ENCODE measurements at regions not wholly inside any gene's neighbourhood (a gene's known extent, or its start where the extent isn't known, plus 50 kb on each side); places are given as distances from the start of the nearest gene placed in this dataset.

GRCh38 chr12:78793982-78794381, 70.6 kb upstream of the SYT1 start:
- Histone ChIP-seq H3K4me3 (no peak overlapping the region), H3K9me3 (no peaks in the 10 kb centered on the region), H3K4me1 (no peaks in the 10 kb centered on the region), H3K36me3 (replicated peaks) (no peaks in the 10 kb centered on the region), H3K27me3 (ENCODE audit: low read depth) (no peaks in the 10 kb centered on the region)
- in situ Hi-C loops (cut with MboI; ENCODE audit: low sequenced_read_pairs): no loop called here
- DNase-seq (ENCODE audit: low spot score in 2 of 2): no peak

- Histone ChIP-seq H3K36me3 (replicated peaks) (no peaks in the 10 kb centered on the region), H3K4me1 (no peaks in the 10 kb centered on the region; the same call in 1 of the 2 replicates), H3K4me3 (no peak overlapping the region), H3K9me3 (no peaks in the 10 kb centered on the region), H3K27me3 (ENCODE audit: low read depth) (no peaks in the 10 kb centered on the region)
- in situ Hi-C loops (cut with MboI; ENCODE audit: low sequenced_read_pairs): no loop called here
- no peak for DNase-seq (ENCODE audit: low spot score in 2 of 2)
These were observed 68.6 kb upstream of the SYT1 start for GRCh38 chr12:78795934-78796445.

GRCh38 chr12:78797196-78797931, 67.2 kb upstream of the SYT1 start:
- no peaks in the 10 kb centered on the region for H3K9me3 ChIP-seq
- H3K36me3 ChIP-seq (replicated peaks): no peaks in the 10 kb centered on the region
- in situ Hi-C loops (cut with MboI; ENCODE audit: low sequenced_read_pairs): no loop called here
- DNase-seq (ENCODE audit: low spot score in 2 of 2): no peak
- no peak overlapping the region for H3K4me3 ChIP-seq
- H3K27me3 ChIP-seq (ENCODE audit: low read depth): no peaks in the 10 kb centered on the region
- H3K4me1 ChIP-seq: no peaks in the 10 kb centered on the region; the same call in 1 of the 2 replicates

GRCh38 chr12:78799649-78800048, 64.9 kb upstream of the SYT1 start:
- DNase-seq (ENCODE audit: low spot score in 2 of 2): no peak
- in situ Hi-C loops (cut with MboI; ENCODE audit: low sequenced_read_pairs): no loop called here

GRCh38 chr12:78802593-78802992, 62.0 kb upstream of the SYT1 start:
- no peaks in the 10 kb centered on the region for H3K9me3 ChIP-seq
- no peaks in the 10 kb centered on the region; the same call in 1 of the 2 replicates for H3K4me1 ChIP-seq
- in situ Hi-C loops (cut with MboI; ENCODE audit: low sequenced_read_pairs): no loop called here
- DNase-seq (ENCODE audit: low spot score in 2 of 2): no peak
- H3K4me3 ChIP-seq: no peak overlapping the region
- H3K36me3 ChIP-seq (replicated peaks): no peaks in the 10 kb centered on the region
- no peaks in the 10 kb centered on the region for H3K27me3 ChIP-seq (ENCODE audit: low read depth)

More at GRCh38 chr12:78799649-78800048, 64.9 kb upstream of the SYT1 start:
- no peak overlapping the region for H3K4me3 ChIP-seq
- H3K4me1 ChIP-seq: no peaks in the 10 kb centered on the region; the same call in 1 of the 2 replicates
- no peaks in the 10 kb centered on the region for H3K9me3 ChIP-seq
- no peaks in the 10 kb centered on the region for H3K27me3 ChIP-seq (ENCODE audit: low read depth)
- no peaks in the 10 kb centered on the region for H3K36me3 ChIP-seq (replicated peaks)

- H3K4me3 ChIP-seq: no peak overlapping the region
- DNase-seq (ENCODE audit: low spot score in 2 of 2): no peak
- H3K4me1 ChIP-seq: peaks cover 6% of the 10 kb centered on the region
- in situ Hi-C loops (cut with MboI; ENCODE audit: low sequenced_read_pairs): no loop called here
- H3K27me3 ChIP-seq (ENCODE audit: low read depth): no peaks in the 10 kb centered on the region
- H3K9me3 ChIP-seq: no peaks in the 10 kb centered on the region
- no peaks in the 10 kb centered on the region for H3K36me3 ChIP-seq (replicated peaks)
These were observed 60.3 kb upstream of the SYT1 start for GRCh38 chr12:78804262-78804661.

All from HAP-1 (cell line).